ENCODE measurements at regions not wholly inside any gene's neighbourhood (a gene's known extent, or its start where the extent isn't known, plus 50 kb on each side); places are given as distances from the start of the nearest gene placed in this dataset.

GRCh38 chr22:47377926-47378560, 615.6 kb downstream of the TBC1D22A start:
- Histone ChIP-seq H3K4me3 (no peak overlapping the region), H3K36me3 (ENCODE audit: insufficient read depth in 1 of 2, low read depth in 1 of 2) (no peaks in the 10 kb centered on the region), H3K4me1 (no peaks in the 10 kb centered on the region), H3K27me3 (ENCODE audit: insufficient read depth in 3 of 3, low read length in 2 of 3) (peaks cover 0 to 3% (median 3%) of the 10 kb centered on the region in 3 donors), H3K9me3 (no peaks in the 10 kb centered on the region), H3K27ac (no peak overlapping the region)
- no peak for ATAC-seq
- no peak for TF ChIP-seq CTCF (IDR thresholded peaks at IDR 0.05)
- intact Hi-C loops (cut with DNase I), result no loop called here
- no peak for DNase-seq
- WGBS, 3 donors, result 67 to 76% (median 71%) methylated on average over 5 of the region's 5 CpGs

GRCh38 chr22:47376901-47377505, 614.6 kb downstream of the TBC1D22A start:
- Histone ChIP-seq H3K27me3 (ENCODE audit: insufficient read depth in 3 of 3, low read length in 2 of 3) (peaks cover 0 to 5% (median 3%) of the 10 kb centered on the region in 3 donors), H3K27ac (no peak overlapping the region), H3K9me3 (no peaks in the 10 kb centered on the region), H3K36me3 (ENCODE audit: insufficient read depth in 1 of 2, low read depth in 1 of 2) (no peaks in the 10 kb centered on the region), H3K4me1 (no peaks in the 10 kb centered on the region), H3K4me3 (no peak overlapping the region)
- intact Hi-C loops (cut with DNase I), result no loop called here
- WGBS, 3 donors, result 53 to 63% (median 57%) methylated on average over 11 of the region's 11 CpGs
- DNase-seq (no peak), ATAC-seq (no peak)
- no peak for TF ChIP-seq CTCF (IDR thresholded peaks at IDR 0.05)

GRCh38 chr22:47376322-47376700, 613.9 kb downstream of the TBC1D22A start:
- no peaks in the 10 kb centered on the region for H3K9me3 ChIP-seq
- no peak for DNase-seq

GRCh38 chr22:47375621-47376321, 613.3 kb downstream of the TBC1D22A start:
- Histone ChIP-seq H3K27ac (no peak overlapping the region), H3K27me3 (ENCODE audit: insufficient read depth in 3 of 3, low read length in 2 of 3) (peaks cover 0 to 5% (median 3%) of the 10 kb centered on the region in 3 donors), H3K9me3 (no peaks in the 10 kb centered on the region), H3K4me1 (no peaks in the 10 kb centered on the region), H3K4me3 (no peak overlapping the region), H3K36me3 (ENCODE audit: insufficient read depth in 1 of 2, low read depth in 1 of 2) (no peaks in the 10 kb centered on the region)
- ATAC-seq, result no peak
- DNase-seq, result no peak
- no peak for TF ChIP-seq CTCF (IDR thresholded peaks at IDR 0.05)
- intact Hi-C loops (cut with DNase I), result no loop called here
- 65 to 85% (median 75%) methylated on average over 24 to 25 of the region's 25 CpGs for WGBS, 3 donors

More at GRCh38 chr22:47376322-47376700, 613.9 kb downstream of the TBC1D22A start:
- no peak for TF ChIP-seq CTCF (IDR thresholded peaks at IDR 0.05)
- no peaks in the 10 kb centered on the region for H3K4me1 ChIP-seq
- 61 to 85% (median 72%) methylated on average over 7 of the region's 7 CpGs for WGBS, 3 donors
- no peak for ATAC-seq
- no peaks in the 10 kb centered on the region for H3K36me3 ChIP-seq (ENCODE audit: insufficient read depth in 1 of 2, low read depth in 1 of 2)
- intact Hi-C loops (cut with DNase I), result no loop called here
- no peak overlapping the region for H3K27ac ChIP-seq
- H3K4me3 ChIP-seq, result no peak overlapping the region
- H3K27me3 ChIP-seq (ENCODE audit: insufficient read depth in 3 of 3, low read length in 2 of 3), result peaks cover 0 to 5% (median 3%) of the 10 kb centered on the region in 3 donors

All from psoas muscle (tissue), 7 donors.